ENCODE measurements at regions not wholly inside any gene's neighbourhood (a gene's known extent, or its start where the extent isn't known, plus 50 kb on each side); places are given as distances from the start of the nearest gene placed in this dataset.

GRCh38 chr15:60243769-60244168 is 154.0 kb downstream of the ANXA2 start:
- WGBS, 5 donors = 65 to 73% (median 67%) methylated on average over 4 of the region's 4 CpGs
- H3K27ac ChIP-seq = no peak overlapping the region
- no peaks in the 10 kb centered on the region for H3K36me3 ChIP-seq
- no peaks in the 10 kb centered on the region for H3K4me1 ChIP-seq
- intact Hi-C loops (cut with DNase I; ENCODE audit: low total_unique reads) = no loop called here
- peaks cover 0 to 16% (median 13%) of the 10 kb centered on the region in 4 donors for H3K9me3 ChIP-seq
- H3K27me3 ChIP-seq = no peaks in the 10 kb centered on the region
- no peak overlapping the region for H3K4me3 ChIP-seq
- TF ChIP-seq POLR2A (IDR thresholded peaks at IDR 0.05) = no peak
- no peak for TF ChIP-seq CTCF (IDR thresholded peaks at IDR 0.05)
- no peak for TF ChIP-seq POLR2AphosphoS5 (IDR thresholded peaks at IDR 0.05)
- TF ChIP-seq EP300 (IDR thresholded peaks at IDR 0.05) = no peak
- no peak for DNase-seq

GRCh38 chr15:60244813-60245212 is 153.0 kb downstream of the ANXA2 start:
- no peak overlapping the region for H3K4me3 ChIP-seq
- no peaks in the 10 kb centered on the region for H3K27me3 ChIP-seq
- no peaks in the 10 kb centered on the region for H3K4me1 ChIP-seq
- no peak overlapping the region for H3K27ac ChIP-seq
- H3K36me3 ChIP-seq = no peaks in the 10 kb centered on the region
- DNase-seq = no peak
- peaks cover 0 to 16% (median 13%) of the 10 kb centered on the region in 4 donors for H3K9me3 ChIP-seq
- intact Hi-C loops (cut with DNase I; ENCODE audit: low total_unique reads) = no loop called here
- TF ChIP-seq POLR2AphosphoS5 (IDR thresholded peaks at IDR 0.05) = no peak
- no peak for TF ChIP-seq EP300 (IDR thresholded peaks at IDR 0.05)
- TF ChIP-seq CTCF (IDR thresholded peaks at IDR 0.05) = no peak
- no peak for TF ChIP-seq POLR2A (IDR thresholded peaks at IDR 0.05)

- H3K9me3 ChIP-seq = no peaks in the 10 kb centered on the region
- no peak overlapping the region for H3K27ac ChIP-seq
- WGBS, 5 donors = 65 to 77% (median 71%) methylated on average over 3 of the region's 3 CpGs
- H3K4me3 ChIP-seq = no peak overlapping the region
- intact Hi-C loops (cut with DNase I; ENCODE audit: low total_unique reads) = no loop called here
- no peaks in the 10 kb centered on the region for H3K36me3 ChIP-seq
- no peak for DNase-seq
- H3K27me3 ChIP-seq = no peaks in the 10 kb centered on the region
- H3K4me1 ChIP-seq = no peaks in the 10 kb centered on the region
- TF ChIP-seq POLR2AphosphoS5 (IDR thresholded peaks at IDR 0.05) (no peak), POLR2A (IDR thresholded peaks at IDR 0.05) (no peak), CTCF (IDR thresholded peaks at IDR 0.05) (no peak), EP300 (IDR thresholded peaks at IDR 0.05) (no peak)
Measured at GRCh38 chr15:60250316-60250715, 147.5 kb downstream of the ANXA2 start.

GRCh38 chr15:60251300-60252070 is 146.3 kb downstream of the ANXA2 start:
- Histone ChIP-seq H3K9me3 (no peaks in the 10 kb centered on the region), H3K36me3 (no peaks in the 10 kb centered on the region), H3K4me3 (no peak overlapping the region), H3K4me1 (peaks cover 0 to 5% (median 0%) of the 10 kb centered on the region in 4 donors), H3K27me3 (no peaks in the 10 kb centered on the region), H3K27ac (no peak overlapping the region)
- no peak for DNase-seq
- WGBS, 5 donors = 25 to 31% (median 29%) methylated on average over 6 of the region's 6 CpGs
- intact Hi-C loops (cut with DNase I; ENCODE audit: low total_unique reads) = no loop called here
- TF ChIP-seq POLR2A (IDR thresholded peaks at IDR 0.05) (no peak), EP300 (IDR thresholded peaks at IDR 0.05) (no peak), POLR2AphosphoS5 (IDR thresholded peaks at IDR 0.05) (no peak)

- TF ChIP-seq CTCF (IDR thresholded peaks at IDR 0.05) = no peak
- TF ChIP-seq EP300 (IDR thresholded peaks at IDR 0.05) = no peak
- no peak for TF ChIP-seq POLR2A (IDR thresholded peaks at IDR 0.05)
- no peak for TF ChIP-seq POLR2AphosphoS5 (IDR thresholded peaks at IDR 0.05)
- no peak for DNase-seq
- intact Hi-C loops (cut with DNase I; ENCODE audit: low total_unique reads) = no loop called here
- Histone ChIP-seq H3K27ac (no peak overlapping the region), H3K27me3 (peaks cover 0 to 6% (median 0%) of the 10 kb centered on the region in 3 donors), H3K4me3 (no peak overlapping the region), H3K36me3 (no peaks in the 10 kb centered on the region), H3K4me1 (peaks cover 0 to 5% (median 0%) of the 10 kb centered on the region in 4 donors), H3K9me3 (no peaks in the 10 kb centered on the region)
- WGBS, 5 donors = 34 to 100% (median 91%) methylated on average over 1 of the region's 1 CpG
Measured at GRCh38 chr15:60254416-60254815, 143.4 kb downstream of the ANXA2 start.

Measured in stomach (tissue), 8 donors.